Fibroblast of villous mesenchyme (primary cell): ENCODE measurements at regions not wholly inside any gene's neighbourhood (a gene's known extent, or its start where the extent isn't known, plus 50 kb on each side); places are given as distances from the start of the nearest gene placed in this dataset.

Experiments
- DNase-seq: peaks from one replicate; pipeline ENCODE4 v3.0.0-alpha.2; 2010; ENCODE audit warnings: low read depth
- H3K4me3 ChIP-seq: 2 replicates; pipeline ENCODE4 v1.5.1; 2011; ENCODE audit warnings: low read depth, mild to moderate bottlenecking, low read length
- CTCF ChIP-seq: IDR thresholded peaks from 2 replicates; pipeline ENCODE4 v1.5.1; 2012; ENCODE audit warnings: low read depth, mild to moderate bottlenecking, low read length; ENCODE audit not compliant: insufficient read depth

- H3K4me3 ChIP-seq: no peak overlapping the region
- TF ChIP-seq CTCF: no peak
- DNase-seq: peak; percentile 82
Measured at GRCh38 chr6:134706806-134707205, 243.1 kb downstream of the ALDH8A1 start.

GRCh38 chr6:134706153-134706552 lies 243.7 kb downstream of the ALDH8A1 start:
- TF ChIP-seq CTCF: peak; percentile 13
- no peak overlapping the region for H3K4me3 ChIP-seq
- no peak for DNase-seq

- no peak for DNase-seq
- no peak overlapping the region for H3K4me3 ChIP-seq
- no peak for TF ChIP-seq CTCF
Measured at GRCh38 chr6:134703206-134703605, 246.7 kb downstream of the ALDH8A1 start.

GRCh38 chr6:134702279-134702678 lies 247.6 kb downstream of the ALDH8A1 start:
- no peak for DNase-seq
- TF ChIP-seq CTCF: no peak
- H3K4me3 ChIP-seq: no peak overlapping the region

GRCh38 chr6:134701301-134701700 lies 248.6 kb downstream of the ALDH8A1 start:
- no peak overlapping the region for H3K4me3 ChIP-seq
- TF ChIP-seq CTCF: no peak
- no peak for DNase-seq

GRCh38 chr6:134698228-134698627 lies 251.7 kb downstream of the ALDH8A1 start:
- DNase-seq: peak; percentile 74
- H3K4me3 ChIP-seq: no peak overlapping the region
- no peak for TF ChIP-seq CTCF

- no peak overlapping the region for H3K4me3 ChIP-seq
- TF ChIP-seq CTCF: no peak
- no peak for DNase-seq
Measured at GRCh38 chr6:134692008-134692407, 257.9 kb downstream of the ALDH8A1 start.
